AG04450 (cell line): ENCODE measurements at regions not wholly inside any gene's neighbourhood (a gene's known extent, or its start where the extent isn't known, plus 50 kb on each side); places are given as distances from the start of the nearest gene placed in this dataset.

Experiments
- CTCF ChIA-PET: fragments of 300-600, 350-600 bp; formaldehyde crosslinking; extraction: SDS; loops from one replicate; lab custom pipeline; 2022; ENCODE audit warnings: antibody characterized with exemption, inconsistent platforms; lab: Charles Lee
- POLR2A ChIA-PET: fragments of 350-600 bp; formaldehyde crosslinking; extraction: SDS; loops from one replicate; lab custom pipeline; 2021; ENCODE audit warnings: antibody characterized with exemption, inconsistent platforms; lab: Yijun Ruan, JAX
- DNase-seq: peaks from one replicate; pipeline ENCODE4 v3.0.0-alpha.2; 2011; ENCODE audit warnings: low read depth, low spot score
- H3K27ac ChIP-seq: one replicate; pipeline ENCODE4 v1.5.1; 2012; ENCODE audit warnings: low read depth, low read length, control low read depth
- H3K27me3 ChIP-seq: one replicate; pipeline ENCODE4 v1.6.0; 2012; ENCODE audit warnings: low read length; ENCODE audit not compliant: control insufficient read depth, insufficient read depth
- H3K4me3 ChIP-seq: 2 replicates; pipeline ENCODE4 v1.5.1; 2011; ENCODE audit warnings: mild to moderate bottlenecking, low read depth, low read length, control low read depth
- H3K9me3 ChIP-seq: 2 replicates; pipeline ENCODE4 v1.5.1; 2012; ENCODE audit warnings: low read length; ENCODE audit not compliant: control insufficient read depth, insufficient read depth
- TF ChIP-seq, protein P1 (sequence below): IDR thresholded peaks from 2 replicates; pipeline ENCODE4 v1.5.1; 2011; ENCODE audit warnings: low read depth, low read length, control low read depth, inconsistent platforms

DNA sequence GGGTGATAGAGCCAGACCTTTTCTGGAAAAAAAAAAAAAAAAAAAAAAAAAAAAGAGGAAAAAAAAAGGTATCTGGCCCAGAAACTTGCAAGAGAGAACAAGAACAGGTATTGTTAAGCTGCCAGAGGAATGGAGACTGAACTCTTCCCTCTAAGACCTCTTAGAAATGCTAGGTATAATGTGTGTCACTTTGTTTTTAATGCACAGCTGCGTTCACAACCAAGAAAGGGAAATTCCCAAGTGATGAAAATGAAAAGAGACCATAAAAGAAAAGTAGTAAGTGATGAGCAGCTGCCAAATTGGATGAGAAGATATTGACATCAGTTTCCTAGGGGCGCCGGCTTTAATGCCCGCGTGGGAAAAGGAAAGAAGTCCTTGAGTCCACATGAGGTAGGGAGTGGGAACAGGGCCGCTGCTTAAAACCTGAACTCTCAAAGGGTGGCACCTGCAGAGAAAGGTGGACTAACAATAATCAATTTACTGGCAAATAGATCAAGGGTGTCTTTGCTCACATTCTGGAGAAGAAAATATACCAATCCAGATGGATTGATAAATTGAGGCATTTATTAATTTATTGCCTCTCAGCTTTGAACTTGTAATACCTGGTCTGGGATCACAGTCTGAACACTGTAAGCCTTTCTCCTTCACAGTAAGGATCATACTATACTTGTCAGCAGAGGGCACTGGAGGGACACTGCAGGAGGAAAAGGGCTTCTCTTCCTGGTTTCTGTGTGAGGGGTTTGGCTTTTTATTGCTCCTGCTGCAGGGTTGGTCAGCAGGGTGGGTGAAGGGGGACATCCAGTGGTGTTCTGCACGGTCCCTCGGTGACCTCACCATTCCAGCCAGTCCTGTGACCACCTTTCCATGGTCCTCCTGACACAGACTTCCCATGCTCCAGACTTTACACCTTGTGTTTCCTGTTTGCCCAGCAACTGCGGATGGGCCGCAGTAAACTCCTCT, 131.6 kb downstream of the AQP9 start:
- DNase-seq: peak; percentile 30
- H3K27me3 ChIP-seq: no peaks in the 10 kb centered on the region
- no peak overlapping the region for H3K4me3 ChIP-seq
- TF ChIP-seq, protein P1, sequence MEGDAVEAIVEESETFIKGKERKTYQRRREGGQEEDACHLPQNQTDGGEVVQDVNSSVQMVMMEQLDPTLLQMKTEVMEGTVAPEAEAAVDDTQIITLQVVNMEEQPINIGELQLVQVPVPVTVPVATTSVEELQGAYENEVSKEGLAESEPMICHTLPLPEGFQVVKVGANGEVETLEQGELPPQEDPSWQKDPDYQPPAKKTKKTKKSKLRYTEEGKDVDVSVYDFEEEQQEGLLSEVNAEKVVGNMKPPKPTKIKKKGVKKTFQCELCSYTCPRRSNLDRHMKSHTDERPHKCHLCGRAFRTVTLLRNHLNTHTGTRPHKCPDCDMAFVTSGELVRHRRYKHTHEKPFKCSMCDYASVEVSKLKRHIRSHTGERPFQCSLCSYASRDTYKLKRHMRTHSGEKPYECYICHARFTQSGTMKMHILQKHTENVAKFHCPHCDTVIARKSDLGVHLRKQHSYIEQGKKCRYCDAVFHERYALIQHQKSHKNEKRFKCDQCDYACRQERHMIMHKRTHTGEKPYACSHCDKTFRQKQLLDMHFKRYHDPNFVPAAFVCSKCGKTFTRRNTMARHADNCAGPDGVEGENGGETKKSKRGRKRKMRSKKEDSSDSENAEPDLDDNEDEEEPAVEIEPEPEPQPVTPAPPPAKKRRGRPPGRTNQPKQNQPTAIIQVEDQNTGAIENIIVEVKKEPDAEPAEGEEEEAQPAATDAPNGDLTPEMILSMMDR: peak; percentile 92
- CTCF ChIA-PET: interaction anchor here (0.5 to 2.2 kb wide), 23 partner anchors 10 to 501 kb away, joined by 3 to 8 read pairs (median 3); partner anchors contain the start of gene MINDY2
- POLR2A ChIA-PET: no interaction called here
- no peak overlapping the region for H3K27ac ChIP-seq
- peaks cover 6% of the 10 kb centered on the region for H3K9me3 ChIP-seq

DNA sequence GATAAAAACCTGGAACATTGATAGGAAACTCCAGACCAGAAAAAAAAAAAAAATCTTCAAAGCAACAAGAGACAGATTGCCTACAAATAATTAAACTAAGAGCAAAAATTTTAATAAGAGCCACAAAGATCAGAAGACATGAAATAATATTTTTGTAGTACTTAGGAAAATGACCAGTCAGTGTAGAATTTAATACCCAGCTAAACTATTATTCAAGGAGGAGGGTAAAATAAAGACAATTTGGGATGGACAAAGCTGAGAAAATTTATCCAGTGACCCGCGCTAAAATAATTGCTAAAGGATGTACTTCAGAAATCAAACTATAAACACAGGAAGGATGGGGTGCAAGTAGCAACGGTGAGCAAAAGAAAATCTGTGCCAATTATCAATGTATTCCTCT, 133.2 kb downstream of the AQP9 start:
- Histone ChIP-seq H3K27ac (no peak overlapping the region), H3K4me3 (no peak overlapping the region), H3K9me3 (peaks cover 6% of the 10 kb centered on the region), H3K27me3 (no peaks in the 10 kb centered on the region)
- ChIA-PET CTCF (interaction anchor here (0.7 to 2.2 kb wide), 4 partner anchors 8 to 512 kb away, joined by 3 to 7 read pairs (median 5); partner anchors contain the start of gene MINDY2), POLR2A (no interaction called here)
- TF ChIP-seq, protein P1: no peak
- DNase-seq: no peak

DNA sequence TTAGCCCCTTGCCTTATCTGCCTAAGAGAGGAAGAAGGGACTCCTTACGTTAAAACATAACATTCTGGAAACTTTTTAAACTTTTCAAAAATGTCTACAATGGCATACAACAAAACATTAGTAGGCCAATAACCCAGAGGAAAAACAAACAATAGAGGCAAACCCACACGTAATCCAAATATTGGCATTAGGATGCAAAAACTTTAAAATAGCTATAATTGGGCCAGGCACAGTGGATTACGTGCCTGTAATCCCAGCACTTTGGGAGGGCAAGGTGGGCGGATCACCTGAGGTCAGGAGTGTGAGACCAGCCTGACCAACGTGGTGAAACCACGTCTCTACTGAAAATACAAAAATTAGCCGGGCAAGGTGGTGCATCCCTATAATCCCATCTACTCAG, 134.9 kb downstream of the AQP9 start:
- ChIA-PET CTCF (no interaction called here), POLR2A (no interaction called here)
- TF ChIP-seq, protein P1: no peak
- no peak for DNase-seq
- no peak overlapping the region for H3K27ac ChIP-seq
- no peaks in the 10 kb centered on the region for H3K27me3 ChIP-seq
- no peak overlapping the region for H3K4me3 ChIP-seq
- peaks cover 6% of the 10 kb centered on the region for H3K9me3 ChIP-seq

DNA sequence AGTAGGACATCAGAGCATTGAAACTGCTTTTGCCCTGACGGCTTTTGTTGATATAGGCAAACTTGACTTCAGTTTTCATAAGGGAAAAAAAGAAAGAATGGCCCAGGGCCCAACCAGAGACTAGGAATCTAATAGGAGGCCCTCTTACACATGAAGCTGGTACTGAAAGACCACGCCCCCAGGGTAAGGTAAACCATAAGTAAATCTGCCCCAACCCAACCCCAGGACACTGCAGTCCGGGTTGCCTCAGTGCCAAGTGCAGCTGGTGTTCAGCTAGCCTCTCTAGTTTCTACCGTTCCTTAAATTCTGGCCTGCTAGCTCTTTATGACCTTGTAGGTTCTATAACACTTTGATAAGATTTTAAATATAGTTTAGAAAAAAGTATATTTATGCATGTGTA, 136.7 kb downstream of the AQP9 start:
- ChIA-PET CTCF (no interaction called here), POLR2A (no interaction called here)
- Histone ChIP-seq H3K9me3 (peaks cover 6% of the 10 kb centered on the region), H3K4me3 (no peak overlapping the region), H3K27ac (no peak overlapping the region), H3K27me3 (no peaks in the 10 kb centered on the region)
- DNase-seq: no peak
- TF ChIP-seq, protein P1: no peak

DNA sequence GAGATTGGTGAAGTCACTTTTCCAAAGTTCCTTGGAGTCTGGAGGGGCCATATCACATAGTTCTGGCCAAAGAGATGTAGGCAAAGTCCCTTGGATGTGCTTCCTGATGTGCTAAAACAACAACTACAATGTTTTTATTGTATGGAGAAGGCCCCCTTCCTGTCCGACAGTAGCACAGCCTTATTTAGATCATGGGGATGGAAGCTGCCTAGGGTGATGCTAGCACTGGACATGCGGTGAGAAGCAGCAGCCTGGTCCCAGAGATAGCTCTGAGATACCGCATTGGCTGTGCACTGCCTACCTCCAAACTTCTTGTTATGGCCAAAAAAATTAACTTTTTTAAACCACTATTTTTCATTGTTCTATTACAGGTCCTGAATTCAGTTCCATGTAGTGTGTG, 137.6 kb downstream of the AQP9 start:
- ChIA-PET CTCF (no interaction called here), POLR2A (no interaction called here)
- H3K4me3 ChIP-seq: no peak overlapping the region
- no peaks in the 10 kb centered on the region for H3K27me3 ChIP-seq
- TF ChIP-seq, protein P1: no peak
- no peak for DNase-seq
- no peak overlapping the region for H3K27ac ChIP-seq
- H3K9me3 ChIP-seq: peaks cover 6% of the 10 kb centered on the region
